Neural cell (in vitro differentiated cells): ENCODE measurements at regions not wholly inside any gene's neighbourhood (a gene's known extent, or its start where the extent isn't known, plus 50 kb on each side); places are given as distances from the start of the nearest gene placed in this dataset.

Source experiments
- H2AFZ ChIP-seq: fragments of 200-600, 300-800 bp; sonication (generic), shearing (Covaris generic); 2 replicates; pipeline ENCODE4 v1.6.0; 2014; ENCODE audit warnings: low read depth, mild to moderate bottlenecking, antibody characterized with exemption, low read length, moderate library complexity
- H3F3A ChIP-seq: fragments of 200-600 bp; shearing (Covaris generic); 2 replicates; pipeline ENCODE4 v1.6.1; 2016; ENCODE audit warnings: mild to moderate bottlenecking, moderate library complexity, mixed read lengths, antibody characterized with exemption, low read length; ENCODE audit not compliant: insufficient read depth, poor library complexity, severe bottlenecking
- H3K27ac ChIP-seq: fragments of 200-600, 300-800 bp; sonication (generic), shearing (Covaris generic); 2 replicates; pipeline ENCODE4 v1.5.1; 2014; ENCODE audit warnings: mild to moderate bottlenecking, low read length, moderate library complexity
- H3K27me3 ChIP-seq: fragments of 300-800, 200-600 bp; sonication (generic), shearing (Covaris generic); 2 replicates; pipeline ENCODE4 v1.6.0; 2014; ENCODE audit warnings: mild to moderate bottlenecking, low read depth, low read length, moderate library complexity; ENCODE audit not compliant: insufficient read depth
- H3K36me3 ChIP-seq: fragments of 300-800, 200-600 bp; sonication (generic), shearing (Covaris generic); 2 replicates; pipeline ENCODE4 v1.5.1; 2014; ENCODE audit warnings: mild to moderate bottlenecking, antibody characterized with exemption, low read length, moderate library complexity; ENCODE audit not compliant: insufficient read depth
- H3K4me2 ChIP-seq: fragments of 300-800, 200-600 bp; sonication (generic), shearing (Covaris generic); 2 replicates; pipeline ENCODE4 v1.6.0; 2014; ENCODE audit warnings: mild to moderate bottlenecking, low read length
- H3K4me3 ChIP-seq: fragments of 300-800, 200-600 bp; sonication (generic), shearing (Covaris generic); 2 replicates; pipeline ENCODE4 v1.5.1; 2014; ENCODE audit warnings: mild to moderate bottlenecking, low read length, moderate library complexity
- H3K79me2 ChIP-seq: fragments of 200-600 bp; shearing (Covaris generic); replicated peaks from 2 replicates; pipeline ENCODE4 v1.6.0; 2014; ENCODE audit warnings: mild to moderate bottlenecking, low read length, moderate library complexity; ENCODE audit not compliant: insufficient read depth
- H3K9ac ChIP-seq: fragments of 300-800, 200-600 bp; sonication (generic), shearing (Covaris generic); 2 replicates; pipeline ENCODE4 v1.6.1; 2016; ENCODE audit warnings: mild to moderate bottlenecking, low read length, mixed read lengths
- H3K9me2 ChIP-seq: fragments of 200-600 bp; shearing (Covaris generic); 2 replicates; pipeline ENCODE4 v1.6.1; 2016; ENCODE audit warnings: mild to moderate bottlenecking, low read length, mixed read lengths; ENCODE audit not compliant: insufficient read depth
- H3K9me3 ChIP-seq: fragments of 200-600, 300-800 bp; sonication (generic), shearing (Covaris generic); 2 replicates; pipeline ENCODE4 v1.6.1; 2016; ENCODE audit warnings: mild to moderate bottlenecking, mixed run types, low read length, moderate library complexity, mixed read lengths
- H4K20me1 ChIP-seq: fragments of 200-600 bp; shearing (Covaris generic); 2 replicates; pipeline ENCODE4 v1.6.1; 2016; ENCODE audit warnings: mild to moderate bottlenecking, mixed run types; ENCODE audit not compliant: insufficient read depth
- CTCF ChIP-seq: fragments of 450-650 bp; IDR thresholded peaks from 2 replicates; pipeline ENCODE4 v1.5.1; 2014; ENCODE audit warnings: antibody characterized with exemption, mild to moderate bottlenecking, moderate library complexity; ENCODE audit not compliant: poor library complexity, severe bottlenecking
- EP300 ChIP-seq: fragments of 450-650 bp; conservative IDR thresholded peaks from 2 replicates; pipeline ENCODE4 v1.6.1; 2014; ENCODE audit warnings: antibody characterized with exemption, mild to moderate bottlenecking, moderate library complexity; ENCODE audit not compliant: poor library complexity, severe bottlenecking
- EZH2 ChIP-seq: fragments of 200-600, 300-800 bp; shearing (Covaris generic), sonication (generic); IDR thresholded peaks from 2 replicates; pipeline ENCODE4 v1.6.1; 2014; ENCODE audit warnings: antibody characterized with exemption, low read length, borderline replicate concordance, mild to moderate bottlenecking; ENCODE audit not compliant: insufficient read depth, poor library complexity, severe bottlenecking
- MXI1 ChIP-seq: fragments of 450-650 bp; conservative IDR thresholded peaks from 2 replicates; pipeline ENCODE4 v1.6.1; 2014; ENCODE audit warnings: antibody characterized with exemption, mild to moderate bottlenecking; ENCODE audit not compliant: poor library complexity, severe bottlenecking
- POLR2AphosphoS5 ChIP-seq: IDR thresholded peaks from 2 replicates; pipeline ENCODE4 v1.6.1; 2012
- RAD21 ChIP-seq: fragments of 450-650 bp; conservative IDR thresholded peaks from 2 replicates; pipeline ENCODE4 v1.6.1; 2014; ENCODE audit warnings: antibody characterized with exemption, mild to moderate bottlenecking, moderate library complexity
- REST ChIP-seq: IDR thresholded peaks from 2 replicates; pipeline ENCODE4 v1.6.1; 2012; ENCODE audit warnings: borderline replicate concordance
- SMC3 ChIP-seq: fragments of 450-650 bp; conservative IDR thresholded peaks from 2 replicates; pipeline ENCODE4 v1.6.1; 2014; ENCODE audit warnings: antibody characterized with exemption, mild to moderate bottlenecking, moderate library complexity; ENCODE audit not compliant: poor library complexity
- TAF1 ChIP-seq: IDR thresholded peaks from 2 replicates; pipeline ENCODE4 v1.6.1; 2012; ENCODE audit warnings: low read depth

GRCh38 chr18:40810372-40810771, 1144.7 kb upstream of the PIK3C3 start:
- no peak overlapping the region for H3K9ac ChIP-seq
- no peaks in the 10 kb centered on the region for H3K9me2 ChIP-seq
- no peak for TF ChIP-seq CTCF
- TF ChIP-seq POLR2AphosphoS5: no peak
- no peak for TF ChIP-seq TAF1
- TF ChIP-seq MXI1: no peak
- no peak for TF ChIP-seq EZH2
- TF ChIP-seq SMC3: no peak
- TF ChIP-seq RAD21: no peak
- no peak for TF ChIP-seq REST
- TF ChIP-seq EP300: no peak
- H3K36me3 ChIP-seq: no peaks in the 10 kb centered on the region
- no peak overlapping the region for H3K4me3 ChIP-seq
- no peaks in the 10 kb centered on the region for H4K20me1 ChIP-seq
- H3K9me3 ChIP-seq: no peaks in the 10 kb centered on the region
- no peak overlapping the region for H3K27ac ChIP-seq
- no peaks in the 10 kb centered on the region for H3K79me2 ChIP-seq
- H2AFZ ChIP-seq: no peak overlapping the region
- no peaks in the 10 kb centered on the region for H3F3A ChIP-seq
- no peak overlapping the region for H3K4me2 ChIP-seq
- no peaks in the 10 kb centered on the region for H3K27me3 ChIP-seq

GRCh38 chr18:40789286-40789685, 1165.7 kb upstream of the PIK3C3 start:
- Histone ChIP-seq H3K9ac (no peak overlapping the region), H3K9me2 (no peaks in the 10 kb centered on the region), H3K4me2 (no peak overlapping the region), H3K9me3 (no peaks in the 10 kb centered on the region), H3K27ac (no peak overlapping the region), H3K79me2 (no peaks in the 10 kb centered on the region), H4K20me1 (no peaks in the 10 kb centered on the region), H3F3A (no peaks in the 10 kb centered on the region), H3K36me3 (no peaks in the 10 kb centered on the region), H3K4me3 (no peak overlapping the region), H2AFZ (no peak overlapping the region), H3K27me3 (no peaks in the 10 kb centered on the region)
- TF ChIP-seq TAF1: no peak
